GM19043 (cell line): ENCODE measurements at regions not wholly inside any gene's neighbourhood (a gene's known extent, or its start where the extent isn't known, plus 50 kb on each side); places are given as distances from the start of the nearest gene placed in this dataset.
A peak's percentile ranks its signal among the peaks of the same experiment; 100 is the strongest.

Source experiments
- ATAC-seq: cut with Tn5 transposase; IDR thresholded peaks from one replicate; pipeline ENCODE4 v1.9.1; 2021; ENCODE audit warnings: low read depth; ENCODE audit not compliant: unreplicated experiment

DNA sequence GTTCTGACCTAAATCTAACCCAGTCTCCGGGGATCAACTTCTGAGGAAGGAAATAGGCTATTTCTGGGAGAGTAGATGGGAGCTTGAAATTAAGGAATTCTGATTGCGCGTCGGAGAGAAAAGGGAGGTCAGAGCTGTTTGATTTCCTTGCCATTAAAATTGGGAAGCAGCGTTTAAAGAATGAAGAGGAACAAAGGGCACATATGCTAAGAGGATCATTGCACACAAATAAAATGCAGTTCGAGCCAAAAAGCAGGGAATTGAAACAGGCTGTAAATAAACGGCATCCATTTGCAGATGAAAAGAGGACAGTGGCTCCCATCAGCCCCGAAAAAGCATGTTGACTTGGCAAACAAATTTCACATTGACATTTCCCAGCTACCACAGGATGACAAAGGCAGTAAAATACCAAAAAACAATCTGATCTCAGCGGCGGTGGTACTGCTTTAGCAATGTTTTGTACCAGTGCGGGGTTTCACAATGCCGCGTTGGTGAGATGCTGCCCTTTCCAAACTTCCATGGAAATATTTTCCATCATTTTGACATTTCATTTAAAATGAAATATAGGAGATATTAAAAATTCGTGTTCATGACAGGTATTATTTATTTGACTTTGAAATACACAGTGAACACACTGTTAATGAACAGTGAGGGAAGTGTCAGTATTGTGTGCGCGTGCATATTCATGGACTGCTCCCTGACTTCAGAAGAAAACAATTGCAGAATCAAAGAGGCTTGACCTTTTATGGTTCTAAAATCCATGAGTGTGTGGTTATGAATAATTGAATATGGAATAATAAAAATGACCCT lies 108.8 kb downstream of the SQOR start:
- no peak for ATAC-seq

DNA sequence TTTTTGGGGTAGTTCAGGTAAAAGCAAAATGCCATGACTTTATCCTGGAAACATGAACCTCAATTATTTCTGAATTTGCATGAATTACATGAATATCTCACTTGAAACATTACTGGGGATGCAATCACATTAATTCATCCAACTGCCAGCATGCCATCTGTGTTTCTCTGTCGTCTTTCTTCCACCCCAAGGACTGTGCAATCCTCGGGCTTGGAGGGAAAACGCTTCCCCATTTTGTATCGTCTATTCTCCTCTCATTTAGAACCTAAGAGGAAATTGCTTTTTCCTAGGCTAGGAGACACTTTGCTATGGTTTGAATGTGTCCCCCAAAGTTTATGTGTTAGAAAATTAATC lies 109.4 kb downstream of the SQOR start:
- no peak for ATAC-seq

DNA sequence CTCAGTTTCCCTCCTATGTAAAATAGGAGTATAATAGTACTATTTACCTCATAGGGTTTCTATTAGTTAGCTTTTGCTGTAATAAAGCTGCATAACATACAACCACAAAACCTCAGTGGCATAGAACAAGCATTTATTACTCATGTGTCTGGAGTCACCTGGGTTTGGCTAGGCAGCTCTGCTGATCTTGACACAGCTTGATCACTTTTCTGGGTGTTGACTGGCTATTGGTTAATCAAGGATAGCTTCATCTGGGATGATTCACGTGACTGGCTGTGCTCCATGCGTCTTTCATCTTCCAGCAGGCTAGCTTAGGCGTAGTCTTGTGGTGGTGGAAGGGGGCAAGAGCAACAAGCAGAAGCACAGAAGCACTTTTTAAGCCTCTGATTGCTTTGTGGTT lies 112.6 kb downstream of the SQOR start:
- ATAC-seq, result no peak

DNA sequence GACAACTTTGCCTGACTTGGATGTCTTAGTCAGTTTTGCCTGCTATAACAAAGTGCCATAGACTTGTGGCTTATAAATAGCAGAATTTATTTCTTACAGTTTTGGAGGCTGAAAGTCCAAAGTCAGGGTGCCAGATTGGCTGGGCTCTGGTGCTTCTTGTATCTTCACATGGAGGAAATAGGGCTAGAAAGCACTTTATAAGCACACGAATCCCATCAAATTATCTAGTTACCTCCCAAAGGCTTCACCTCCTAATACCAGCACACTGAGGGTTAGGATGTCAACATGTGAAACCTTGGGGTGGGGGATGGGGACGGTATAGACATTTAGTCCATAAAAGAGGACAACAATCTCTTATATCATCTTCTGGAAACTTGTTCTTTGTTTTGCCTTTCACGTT lies 116.8 kb downstream of the SQOR start:
- ATAC-seq, result no peak

DNA sequence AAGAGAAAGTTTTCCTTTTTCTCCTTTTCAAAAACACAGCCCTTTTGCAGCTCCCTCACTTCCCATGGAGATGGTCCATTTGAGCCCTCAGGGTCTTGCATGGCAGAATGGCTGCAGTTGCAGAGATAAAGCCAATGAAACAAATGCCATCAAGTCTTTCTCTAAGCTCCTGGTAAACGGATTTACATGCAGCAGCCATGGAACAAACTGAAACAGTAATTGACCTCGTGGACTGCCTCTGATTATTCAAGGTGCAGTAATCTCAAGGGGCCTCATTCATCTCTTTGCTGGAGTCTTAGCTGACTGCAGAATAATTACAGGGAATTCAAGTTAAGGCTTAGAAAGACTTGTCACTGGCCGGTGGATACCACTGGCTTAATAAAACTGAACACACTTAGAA lies 125.1 kb downstream of the SQOR start:
- no peak for ATAC-seq

DNA sequence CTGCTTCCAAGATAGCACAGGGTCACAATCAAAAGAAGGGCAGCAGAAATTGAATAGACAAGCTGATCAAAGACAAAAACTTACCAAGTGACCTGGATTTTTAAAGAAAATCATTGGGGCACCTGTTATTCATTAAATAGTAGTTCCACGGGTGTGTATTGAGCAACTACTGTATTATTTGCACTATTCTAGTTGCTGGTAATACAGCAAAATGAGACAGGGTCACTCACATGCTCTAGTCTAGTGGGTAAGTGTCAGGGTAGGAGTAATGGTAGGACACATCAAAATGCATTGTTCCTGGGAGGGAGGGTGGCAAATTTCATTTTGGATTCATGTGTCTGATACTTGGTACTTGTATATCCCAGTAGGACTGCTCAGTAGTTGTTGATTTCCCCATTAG lies 127.9 kb downstream of the SQOR start:
- no peak for ATAC-seq

DNA sequence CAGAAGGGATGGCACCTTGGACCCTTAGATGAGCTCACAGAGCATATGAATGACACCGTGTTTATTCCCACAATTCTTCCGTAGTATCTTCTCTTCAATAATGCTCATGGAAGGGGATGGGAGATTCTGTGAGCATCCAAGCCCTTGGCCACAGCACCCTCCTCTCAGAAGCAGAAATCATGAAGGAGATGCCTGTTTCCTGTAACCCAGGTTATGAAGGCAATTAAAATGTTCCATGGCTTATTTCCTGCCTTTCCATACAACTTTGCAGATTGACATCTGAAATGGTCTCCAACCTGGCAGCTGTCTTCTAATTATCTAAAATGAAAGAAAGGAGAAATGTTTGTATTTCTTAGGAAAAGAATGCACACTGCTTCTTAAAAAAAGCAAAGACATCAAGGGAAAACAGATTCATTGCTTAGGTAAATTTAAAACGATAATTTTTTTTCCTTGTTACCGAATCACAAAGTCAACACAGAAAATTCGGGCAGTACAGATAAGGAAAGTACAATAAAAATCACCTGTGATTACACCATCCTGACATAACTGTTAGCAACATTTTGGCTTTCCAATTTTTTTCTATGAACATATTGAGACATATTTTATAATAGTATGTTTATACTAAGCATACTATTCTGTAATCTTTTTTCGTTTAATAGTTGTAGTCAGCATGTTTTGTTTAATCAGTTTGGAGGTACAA lies 128.5 kb downstream of the SQOR start:
- ATAC-seq, result no peak

DNA sequence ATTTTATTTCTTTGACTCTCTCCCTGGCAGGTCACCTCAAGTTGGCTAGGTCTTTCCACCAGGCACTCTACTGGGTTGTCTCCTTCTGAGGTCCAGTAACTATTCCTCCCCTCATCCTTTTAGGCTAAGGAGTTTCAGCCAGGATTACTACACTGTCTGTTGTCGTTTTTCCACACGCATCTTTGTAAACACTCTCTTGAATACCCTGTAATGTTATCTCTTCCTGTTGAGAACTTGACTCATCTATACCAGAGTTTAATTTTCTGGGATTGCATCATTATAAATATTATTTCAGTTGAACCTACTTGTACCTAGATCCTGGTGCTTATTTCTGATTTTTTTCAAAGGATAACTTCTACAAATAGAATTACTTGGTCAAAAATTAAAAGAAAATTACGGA lies 138.3 kb downstream of the SQOR start:
- ATAC-seq, result no peak

DNA sequence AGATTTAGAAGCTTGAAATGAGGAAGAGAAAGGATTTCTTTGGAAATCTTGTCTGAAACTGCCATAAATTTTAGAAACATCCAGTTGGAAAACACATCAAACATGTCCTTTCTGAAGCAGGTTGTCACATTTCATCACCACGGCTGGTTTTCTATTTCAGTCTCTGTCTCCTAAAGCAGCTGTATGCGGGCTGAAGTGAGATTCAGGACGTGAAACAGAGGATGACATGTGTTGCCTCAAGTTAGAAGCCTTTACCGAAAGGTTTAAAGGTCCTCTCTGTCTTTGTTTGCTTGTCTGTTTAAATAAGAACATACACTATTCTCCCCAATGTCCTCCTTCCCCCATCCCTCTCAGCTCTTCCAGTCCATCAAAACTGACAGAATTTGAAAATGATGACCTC lies 141.9 kb downstream of the SQOR start:
- no peak for ATAC-seq

DNA sequence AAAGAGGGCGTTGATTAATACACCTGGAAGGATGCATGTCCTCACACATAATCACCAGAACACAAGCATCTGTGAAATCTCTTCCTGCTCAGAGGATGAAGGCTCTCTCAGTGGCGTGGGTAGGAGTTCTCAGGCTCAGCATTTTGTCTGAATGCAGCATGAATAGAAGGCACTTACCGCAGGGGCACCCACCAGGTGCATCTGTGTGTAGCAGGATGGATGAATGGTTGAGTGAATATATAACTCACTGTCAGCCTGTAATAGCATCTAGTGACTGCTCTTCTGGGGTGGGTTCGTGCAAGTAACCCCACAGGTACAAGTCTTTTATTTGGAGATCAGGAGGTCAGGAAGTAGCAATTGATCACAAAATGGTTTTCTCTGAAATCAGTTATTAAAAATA lies 143.0 kb downstream of the SQOR start:
- no peak for ATAC-seq

DNA sequence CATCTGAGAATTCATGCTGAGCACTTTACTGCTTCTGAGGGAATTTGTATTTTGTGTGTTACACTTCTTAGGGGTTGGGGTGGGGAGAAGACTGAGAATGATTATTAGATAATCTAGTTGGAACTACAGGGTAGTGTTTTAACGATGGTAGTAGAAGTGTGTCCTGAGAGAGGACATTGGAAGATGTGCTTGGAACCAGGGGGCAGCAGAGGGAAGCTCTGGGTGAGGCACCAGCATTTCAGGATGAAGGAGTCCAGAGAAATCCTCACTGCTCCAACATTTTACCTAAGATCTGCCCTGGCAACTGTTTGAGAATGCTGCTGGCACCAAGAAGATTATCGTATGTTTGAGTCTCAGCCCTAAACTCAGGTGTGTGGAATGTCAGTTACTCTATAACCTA lies 145.5 kb downstream of the SQOR start:
- ATAC-seq, result no peak

DNA sequence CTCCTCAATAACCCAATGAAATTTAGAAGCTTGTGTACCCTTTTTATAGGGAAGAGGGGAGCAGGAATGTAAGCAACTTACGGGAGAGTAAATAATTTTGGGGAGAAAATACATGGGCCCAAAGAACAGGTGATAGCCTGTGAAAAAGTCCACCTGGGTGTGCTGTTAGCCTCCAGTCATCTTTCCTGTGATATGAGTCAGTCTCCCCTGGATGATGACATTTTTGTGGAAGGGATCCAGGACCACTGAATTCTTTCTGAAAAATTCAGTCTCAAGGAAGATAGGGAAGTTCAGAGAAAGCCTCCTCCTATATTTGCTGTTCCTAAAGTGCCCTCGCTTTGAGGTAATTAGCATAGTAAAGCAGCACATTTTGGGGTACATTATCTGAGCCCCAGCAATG lies 149.8 kb downstream of the SQOR start:
- no peak for ATAC-seq

DNA sequence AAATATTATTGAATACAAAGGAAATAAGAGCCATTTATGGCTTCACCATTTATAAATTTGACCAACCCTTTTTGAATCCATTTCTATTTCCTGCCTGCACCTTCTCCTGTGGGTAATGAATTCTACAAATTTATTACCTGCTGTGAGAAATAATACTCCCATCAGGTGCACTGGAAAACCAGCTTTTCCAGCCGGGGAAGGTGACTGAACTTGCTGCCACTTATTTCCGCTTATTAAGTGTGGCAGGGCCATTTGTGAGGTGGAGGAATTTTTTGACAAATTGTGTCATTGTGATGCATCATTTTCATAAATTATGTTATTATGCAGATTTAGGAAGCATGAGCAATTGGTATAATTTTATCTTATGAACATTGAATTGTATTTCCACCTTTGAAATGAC lies 151.1 kb downstream of the SQOR start:
- no peak for ATAC-seq

DNA sequence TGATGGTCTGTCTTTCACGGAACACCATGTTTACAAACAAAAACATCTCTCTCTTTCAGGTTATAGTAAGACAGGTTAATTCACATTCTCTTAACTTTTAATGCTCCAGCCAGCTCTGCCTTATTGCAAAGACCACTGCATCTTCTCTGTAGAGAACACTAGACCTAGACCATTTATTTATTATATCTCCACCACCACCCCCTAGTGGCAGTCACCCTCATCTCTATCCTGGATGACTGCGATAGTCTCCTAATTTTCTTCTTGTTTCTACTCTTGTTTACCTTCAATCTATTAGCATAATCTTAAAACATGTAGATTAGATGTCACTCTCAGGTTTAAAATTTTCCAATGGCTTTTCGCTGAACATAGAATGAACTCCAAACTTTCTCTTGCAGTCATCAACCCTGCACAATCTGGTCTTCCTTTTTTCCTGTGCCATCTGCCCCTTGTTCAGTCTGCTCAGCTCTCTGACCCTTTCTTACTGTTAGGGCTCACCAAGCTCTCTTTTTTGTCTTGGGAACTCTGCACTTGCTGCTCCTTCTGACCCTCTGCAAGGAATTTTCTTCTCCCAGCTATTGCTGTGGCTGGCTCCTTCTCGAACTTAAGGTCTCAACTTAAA lies 155.6 kb downstream of the SQOR start:
- ATAC-seq, result no peak

DNA sequence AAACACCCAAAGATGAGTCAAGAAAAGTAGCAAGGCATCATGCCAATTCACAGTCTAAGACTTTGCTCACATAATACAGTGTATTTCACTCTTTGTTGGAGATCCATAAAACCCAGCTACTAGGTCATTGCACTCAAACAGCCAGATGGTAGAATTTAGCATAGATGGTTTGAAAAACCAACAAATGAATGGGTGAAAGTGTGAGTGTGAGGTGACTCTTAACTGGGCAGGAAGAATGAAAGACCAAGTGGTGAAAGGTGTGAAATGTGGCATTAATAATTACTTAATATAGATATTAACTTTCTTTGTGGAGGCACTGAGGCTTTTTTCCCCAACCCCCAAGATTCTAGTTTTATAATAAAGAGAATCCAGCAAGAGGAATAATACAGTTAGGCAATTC lies 159.5 kb downstream of the SQOR start:
- ATAC-seq, result no peak

DNA sequence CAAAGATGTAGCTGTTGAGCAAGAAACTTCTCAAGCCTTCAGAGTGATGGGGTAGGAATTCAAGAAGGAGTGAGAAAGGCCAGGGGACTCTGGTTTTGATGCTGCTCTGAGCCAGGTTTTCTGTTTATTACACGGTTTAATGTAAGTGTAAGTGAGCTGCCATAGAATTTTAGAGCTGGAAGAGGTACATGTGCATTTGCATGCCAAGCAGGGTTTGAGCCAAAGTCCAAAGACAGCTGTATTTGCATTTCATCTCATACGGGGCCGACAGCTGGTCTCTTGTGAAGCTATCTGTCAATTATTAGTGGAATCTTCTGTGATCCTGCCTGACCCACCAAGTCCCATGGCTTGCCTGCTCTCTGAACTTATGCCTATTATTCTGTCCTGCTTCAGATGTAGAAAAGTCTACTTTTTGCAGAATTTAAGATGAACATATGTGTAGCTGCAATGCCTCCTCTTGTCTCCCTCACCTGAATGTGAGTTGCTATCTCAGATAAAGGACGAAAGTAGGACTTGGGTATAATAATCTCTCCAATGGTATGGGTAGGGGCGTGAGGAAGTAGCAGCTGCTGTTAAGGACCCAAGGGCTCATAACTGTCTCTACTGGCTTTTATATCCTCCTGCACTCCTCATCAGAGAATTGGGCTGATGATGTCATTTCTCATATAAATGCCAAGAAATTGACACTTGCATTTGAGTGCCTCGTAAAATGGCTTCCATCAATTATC lies 160.0 kb downstream of the SQOR start:
- peak; percentile 47 for ATAC-seq

DNA sequence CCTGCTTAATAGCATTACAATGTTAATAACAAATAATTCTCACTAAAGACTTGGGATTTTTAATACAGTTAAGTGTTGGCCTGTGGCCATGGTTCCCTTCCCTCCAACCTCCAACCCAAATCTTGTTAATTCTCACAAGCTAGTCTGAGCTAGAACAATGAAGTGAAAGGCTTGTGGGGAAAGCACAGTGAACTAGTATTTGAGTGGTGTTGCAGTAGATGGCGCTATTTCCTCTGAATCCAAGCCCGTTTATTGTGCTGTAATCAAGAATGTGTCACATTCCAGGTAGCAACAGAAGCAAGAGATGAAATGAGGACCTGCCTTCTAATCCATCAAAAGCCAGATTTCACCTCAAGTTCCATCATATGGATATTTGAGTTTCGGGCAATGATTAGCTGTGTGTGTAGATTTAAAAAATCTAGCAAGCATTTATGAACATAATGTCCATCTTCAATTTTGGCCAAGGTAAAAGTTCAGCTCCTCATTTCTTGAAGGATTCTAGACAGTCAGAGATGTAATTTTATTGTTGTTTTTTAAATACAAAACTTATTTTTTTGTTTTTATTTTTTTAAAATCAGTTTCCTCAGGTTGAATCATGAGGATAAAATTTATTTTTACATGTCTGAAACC lies 160.7 kb downstream of the SQOR start:
- no peak for ATAC-seq

DNA sequence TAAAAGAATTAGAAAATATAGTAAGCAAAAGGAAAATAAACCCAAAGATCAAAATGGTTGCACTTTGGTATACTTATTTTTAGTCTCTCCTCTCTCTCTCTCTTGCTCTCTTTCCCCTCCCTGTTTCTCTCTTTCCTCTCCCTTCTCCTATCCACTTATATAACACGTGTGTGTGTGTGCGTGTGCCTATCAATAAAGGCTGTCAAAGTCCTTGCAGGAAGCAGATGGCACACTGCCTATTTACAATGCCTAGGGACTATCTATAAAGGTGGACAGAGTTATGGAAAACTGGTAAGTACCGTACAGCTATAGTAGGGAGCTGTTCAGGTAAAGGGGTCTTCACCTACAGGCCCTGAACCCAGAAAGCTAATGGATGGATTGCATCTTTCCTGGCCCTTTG lies 161.6 kb downstream of the SQOR start:
- ATAC-seq, result no peak

DNA sequence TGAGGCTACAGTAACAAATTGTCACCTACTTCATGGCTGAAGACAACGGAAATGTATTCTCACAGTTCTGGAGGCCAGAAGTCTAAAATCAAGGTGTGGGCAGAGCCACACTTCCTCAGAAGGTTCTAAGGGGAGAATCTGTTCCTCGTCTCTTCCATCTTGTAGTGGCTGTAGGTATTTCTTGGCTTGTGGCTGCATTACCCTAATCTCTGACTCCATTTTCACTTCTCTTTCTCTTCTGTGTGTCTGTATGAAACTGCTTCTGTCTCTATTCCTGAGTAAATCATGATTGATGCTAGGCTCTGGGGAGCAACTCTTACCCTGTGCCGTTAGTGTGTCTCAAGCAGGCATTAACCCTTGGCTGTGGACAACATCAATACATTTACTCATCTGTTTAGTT lies 164.7 kb downstream of the SQOR start:
- ATAC-seq, result peak; percentile 39

DNA sequence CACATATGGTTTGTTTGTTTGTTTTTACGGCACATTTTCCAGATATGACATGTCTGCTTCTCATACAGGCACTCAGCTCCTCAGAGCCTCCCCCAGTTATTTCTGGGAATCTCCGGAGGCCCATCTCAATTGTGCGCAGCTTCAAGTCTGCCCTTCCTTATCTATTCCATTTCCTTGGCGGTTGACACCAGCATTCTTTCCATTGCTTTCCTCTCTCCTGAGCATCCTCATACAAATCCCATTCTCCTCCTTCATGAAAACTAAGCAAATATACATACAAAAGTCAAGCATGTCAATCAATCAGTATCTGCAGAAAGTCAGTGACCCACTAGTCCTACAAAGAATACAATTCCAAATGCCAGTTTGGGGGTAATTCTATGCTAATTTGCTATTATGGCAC lies 166.7 kb downstream of the SQOR start:
- no peak for ATAC-seq

DNA sequence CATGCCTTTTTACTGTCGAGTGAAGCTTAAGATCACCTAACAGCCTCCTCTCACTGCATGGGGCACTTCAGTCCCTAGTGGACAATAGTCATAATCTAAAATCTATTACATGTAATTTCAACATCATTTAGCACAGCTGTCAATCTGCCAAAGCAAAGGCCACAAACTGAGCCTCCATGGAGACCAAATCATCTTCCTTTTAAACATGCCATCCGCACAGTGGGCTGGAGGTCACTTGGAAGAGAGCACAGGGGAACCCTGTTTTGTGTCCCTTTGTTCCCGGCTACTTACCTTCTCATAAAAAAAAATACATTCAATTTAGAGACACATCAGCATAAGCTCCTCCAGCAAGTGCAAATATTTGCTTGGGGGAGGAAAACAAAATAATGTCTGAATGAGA lies 167.3 kb downstream of the SQOR start:
- ATAC-seq, result no peak
